GM18868 (cell line): ENCODE measurements at regions not wholly inside any gene's neighbourhood (a gene's known extent, or its start where the extent isn't known, plus 50 kb on each side); places are given as distances from the start of the nearest gene placed in this dataset.

Source experiments
- ATAC-seq: cut with Tn5 transposase; IDR thresholded peaks from one replicate; pipeline ENCODE4 v1.9.1; 2021; ENCODE audit warnings: mild to moderate bottlenecking, moderate library complexity; ENCODE audit not compliant: unreplicated experiment

- ATAC-seq: no peak
Measured at GRCh38 chr7:52287698-52288097, 747.7 kb upstream of the POM121L12 start.

- no peak for ATAC-seq
Measured at GRCh38 chr7:52285689-52286088, 749.7 kb upstream of the POM121L12 start.

- ATAC-seq: no peak
Measured at GRCh38 chr7:52283335-52283734, 752.1 kb upstream of the POM121L12 start.

- no peak for ATAC-seq
Measured at GRCh38 chr7:52273685-52274610, 761.5 kb upstream of the POM121L12 start.

- no peak for ATAC-seq
Measured at GRCh38 chr7:52271703-52272102, 763.7 kb upstream of the POM121L12 start.

- ATAC-seq: no peak
Measured at GRCh38 chr7:52270301-52270700, 765.1 kb upstream of the POM121L12 start.

GRCh38 chr7:52269669-52270068 is 765.8 kb upstream of the POM121L12 start:
- no peak for ATAC-seq

GRCh38 chr7:52261057-52261456 is 774.4 kb upstream of the POM121L12 start:
- no peak for ATAC-seq

GRCh38 chr7:52260046-52260665 is 775.3 kb upstream of the POM121L12 start:
- ATAC-seq: no peak

- no peak for ATAC-seq
Measured at GRCh38 chr7:52257890-52258289, 777.5 kb upstream of the POM121L12 start.

GRCh38 chr7:52254396-52255010 is 780.9 kb upstream of the POM121L12 start:
- no peak for ATAC-seq

- no peak for ATAC-seq
Measured at GRCh38 chr7:52253953-52254352, 781.5 kb upstream of the POM121L12 start.

GRCh38 chr7:52249741-52250140 is 785.7 kb upstream of the POM121L12 start:
- no peak for ATAC-seq

GRCh38 chr7:52247518-52247917 is 787.9 kb upstream of the POM121L12 start:
- no peak for ATAC-seq

GRCh38 chr7:52243685-52244084 is 791.7 kb upstream of the POM121L12 start:
- no peak for ATAC-seq

- no peak for ATAC-seq
Measured at GRCh38 chr7:52233248-52233647, 802.2 kb upstream of the POM121L12 start.

GRCh38 chr7:52211930-52212329 is 823.5 kb upstream of the POM121L12 start:
- no peak for ATAC-seq

- no peak for ATAC-seq
Measured at GRCh38 chr7:52209614-52210013, 825.8 kb upstream of the POM121L12 start.

GRCh38 chr7:52197221-52197620 is 838.2 kb upstream of the POM121L12 start:
- ATAC-seq: no peak

GRCh38 chr7:52195664-52196063 is 839.8 kb upstream of the POM121L12 start:
- no peak for ATAC-seq

- ATAC-seq: no peak
Measured at GRCh38 chr7:52189153-52189778, 846.2 kb upstream of the POM121L12 start.
